HG02943 (cell line): ENCODE measurements at regions not wholly inside any gene's neighbourhood (a gene's known extent, or its start where the extent isn't known, plus 50 kb on each side); places are given as distances from the start of the nearest gene placed in this dataset.

Source experiments
- ATAC-seq: cut with Tn5 transposase; IDR thresholded peaks from one replicate; pipeline ENCODE4 v1.9.1; 2021; ENCODE audit warnings: mild to moderate bottlenecking, low read depth, moderate library complexity; ENCODE audit not compliant: unreplicated experiment

DNA sequence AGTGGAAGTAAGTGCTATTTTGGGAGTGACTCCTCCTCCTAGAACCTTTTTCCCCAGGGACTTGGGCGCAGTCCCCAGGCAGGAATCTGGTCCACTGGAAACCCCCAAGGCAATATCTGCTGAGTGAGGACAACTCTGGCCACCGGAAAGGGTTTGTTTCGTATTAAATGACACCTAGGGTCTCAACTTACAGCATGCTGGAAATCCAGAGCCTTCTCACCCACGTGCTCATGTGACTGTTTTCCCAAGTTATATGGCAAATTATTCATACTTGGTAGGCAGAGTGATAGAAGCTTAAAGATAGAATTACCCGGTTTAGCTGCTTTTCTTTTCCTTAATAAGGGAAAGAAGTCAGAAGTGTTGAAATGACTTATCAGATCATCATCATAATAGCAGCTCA lies 436.9 kb upstream of the SPRED2 start:
- no peak for ATAC-seq

DNA sequence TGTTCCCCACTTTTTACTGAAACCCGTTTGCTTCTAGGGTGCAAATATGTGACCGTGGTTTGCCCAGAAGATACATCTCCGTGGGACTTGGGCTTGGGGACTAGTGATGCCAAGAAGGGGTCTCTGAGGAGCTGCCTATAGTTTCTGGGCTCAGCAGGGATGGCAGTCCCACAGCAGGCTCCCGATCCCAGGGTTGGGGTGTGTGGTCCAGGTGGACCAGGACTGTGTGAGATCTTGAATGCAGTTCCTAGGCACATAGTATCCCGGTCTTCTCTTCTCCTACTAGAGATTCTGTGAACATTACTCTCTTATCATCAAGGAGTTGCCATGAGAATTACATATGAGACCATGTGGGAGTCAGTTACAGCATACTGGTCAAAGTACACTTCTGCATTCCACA lies 435.8 kb upstream of the SPRED2 start:
- ATAC-seq = no peak

DNA sequence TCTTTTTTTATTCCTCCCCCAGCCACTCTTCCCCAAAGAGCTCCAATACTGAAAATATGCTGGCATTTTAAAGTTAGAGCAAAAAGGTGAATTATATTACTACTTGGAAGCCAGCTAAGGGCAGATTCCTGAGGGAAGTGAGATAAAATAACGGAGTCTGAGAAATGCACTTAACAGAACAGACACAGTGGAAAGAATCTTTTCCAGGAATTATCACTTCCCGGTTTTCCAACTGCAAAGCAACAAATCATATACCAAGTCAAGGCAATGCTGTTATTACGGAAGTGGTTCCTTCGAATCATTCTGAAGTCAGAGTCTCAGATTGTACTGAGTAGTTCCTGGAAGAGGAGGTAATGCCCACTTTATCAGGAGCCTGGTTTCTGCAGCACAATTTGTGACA lies 435.0 kb upstream of the SPRED2 start:
- ATAC-seq = no peak

DNA sequence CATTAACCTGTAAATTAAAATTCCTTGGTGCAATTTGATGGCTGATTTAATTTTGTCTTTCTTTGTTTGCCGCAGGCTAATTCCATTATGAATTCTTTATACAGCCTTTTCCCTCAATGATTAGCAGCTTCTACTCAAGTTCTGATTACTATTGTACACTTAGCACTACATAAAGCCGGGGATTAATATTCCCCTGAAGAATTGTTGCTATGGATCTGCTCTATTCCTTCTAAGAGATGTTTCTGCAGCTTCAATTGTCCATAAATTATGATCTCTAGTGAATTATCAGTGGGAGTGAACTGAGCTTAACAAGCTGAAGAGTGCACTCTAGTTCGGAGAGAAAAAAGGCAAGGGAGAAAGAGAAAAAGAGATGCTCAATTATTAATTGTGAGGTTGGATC lies 433.7 kb upstream of the SPRED2 start:
- no peak for ATAC-seq

DNA sequence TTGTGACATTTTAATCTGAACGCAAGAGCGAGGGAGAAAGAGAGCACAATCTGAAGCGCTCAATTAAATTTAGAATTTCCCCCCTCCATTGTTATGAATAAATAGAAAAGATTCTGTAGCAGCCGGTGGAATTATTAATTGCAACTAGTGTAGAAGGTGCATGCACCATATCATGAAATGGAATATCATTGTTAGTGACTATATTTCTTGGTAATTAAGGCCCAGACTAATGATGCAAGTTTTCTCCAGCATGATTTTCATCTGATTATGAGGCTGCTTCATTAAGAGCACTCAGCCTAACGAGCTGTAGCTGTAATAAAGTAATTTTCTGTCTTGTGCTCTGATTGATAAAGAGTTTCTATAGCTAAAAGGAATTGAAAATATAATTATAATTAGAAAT lies 432.2 kb upstream of the SPRED2 start:
- no peak for ATAC-seq

DNA sequence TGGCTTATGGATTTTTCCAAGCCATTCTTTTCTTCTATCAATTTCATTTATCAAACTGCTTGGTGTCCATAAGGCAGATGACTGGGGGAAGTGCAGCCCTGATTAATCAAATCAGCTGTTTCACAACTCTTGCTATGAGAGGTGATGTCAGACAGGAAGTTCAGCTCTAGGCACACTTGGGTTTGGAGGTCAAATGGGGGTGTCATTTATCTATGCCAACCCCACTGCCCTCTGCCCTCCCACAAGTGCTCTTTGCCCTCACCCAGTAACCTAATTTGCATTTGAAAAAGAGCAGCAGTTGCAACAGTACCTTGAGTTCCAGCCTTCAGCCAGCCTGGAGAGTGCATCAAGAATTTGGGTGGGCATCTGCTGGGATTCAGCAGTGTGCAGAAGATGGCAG lies 431.3 kb upstream of the SPRED2 start:
- no peak for ATAC-seq

DNA sequence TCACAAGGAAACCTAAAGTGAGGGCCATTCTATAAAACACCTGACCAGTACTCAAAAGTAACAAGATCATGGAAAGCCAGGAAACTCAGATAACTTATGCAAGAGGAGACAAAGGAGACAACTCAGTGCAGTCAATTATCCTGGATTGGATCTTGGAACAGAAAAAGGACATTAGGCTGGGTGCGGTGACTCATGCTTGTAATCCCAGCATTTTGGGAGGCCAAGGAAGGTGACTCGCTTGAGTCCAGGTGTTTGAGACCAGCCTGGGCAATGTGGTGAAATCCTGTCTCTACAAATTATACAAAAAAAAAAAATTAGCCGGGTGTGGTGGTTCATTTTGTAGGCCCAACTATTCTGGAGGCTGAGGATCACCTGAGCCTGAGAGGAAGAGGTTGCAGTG lies 424.5 kb upstream of the SPRED2 start:
- ATAC-seq = no peak

DNA sequence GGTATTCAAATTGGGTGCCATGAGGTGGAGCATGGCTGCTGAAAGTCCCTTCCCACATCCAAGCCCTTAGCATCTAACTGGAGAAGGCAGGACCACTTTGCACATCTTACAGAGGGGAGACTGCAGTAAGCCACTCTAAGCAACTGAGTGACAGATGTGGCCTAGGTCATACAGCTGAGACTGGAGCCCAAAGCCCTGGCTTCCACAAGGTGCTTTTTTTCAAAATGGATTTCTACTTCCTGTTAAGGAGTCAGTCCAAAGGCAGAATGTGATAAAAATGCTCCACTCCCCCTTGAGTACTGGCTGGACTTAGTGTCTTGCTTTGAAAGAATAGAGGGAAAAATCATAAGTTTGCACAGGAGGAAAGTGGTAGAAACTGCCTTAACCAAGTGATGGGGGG lies 424.0 kb upstream of the SPRED2 start:
- ATAC-seq = no peak

DNA sequence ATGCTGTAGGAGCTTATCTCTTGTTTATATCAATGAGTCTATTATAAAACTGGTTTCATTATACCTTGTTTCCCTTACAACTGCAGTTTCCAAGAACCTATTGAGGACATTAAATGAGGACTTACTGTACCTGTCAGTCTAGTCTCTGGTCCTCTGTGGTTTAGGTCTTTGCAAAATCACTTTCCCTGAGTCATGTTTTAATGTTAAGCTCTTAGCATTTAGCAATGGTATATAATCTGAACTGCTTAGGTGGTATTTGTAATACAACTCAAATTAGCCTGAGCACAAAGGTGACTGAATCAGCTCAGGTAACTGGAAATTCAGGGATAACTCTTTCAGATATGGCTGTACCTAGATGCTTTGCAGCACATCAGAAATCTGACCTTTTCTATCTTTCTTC lies 418.3 kb upstream of the SPRED2 start:
- no peak for ATAC-seq

DNA sequence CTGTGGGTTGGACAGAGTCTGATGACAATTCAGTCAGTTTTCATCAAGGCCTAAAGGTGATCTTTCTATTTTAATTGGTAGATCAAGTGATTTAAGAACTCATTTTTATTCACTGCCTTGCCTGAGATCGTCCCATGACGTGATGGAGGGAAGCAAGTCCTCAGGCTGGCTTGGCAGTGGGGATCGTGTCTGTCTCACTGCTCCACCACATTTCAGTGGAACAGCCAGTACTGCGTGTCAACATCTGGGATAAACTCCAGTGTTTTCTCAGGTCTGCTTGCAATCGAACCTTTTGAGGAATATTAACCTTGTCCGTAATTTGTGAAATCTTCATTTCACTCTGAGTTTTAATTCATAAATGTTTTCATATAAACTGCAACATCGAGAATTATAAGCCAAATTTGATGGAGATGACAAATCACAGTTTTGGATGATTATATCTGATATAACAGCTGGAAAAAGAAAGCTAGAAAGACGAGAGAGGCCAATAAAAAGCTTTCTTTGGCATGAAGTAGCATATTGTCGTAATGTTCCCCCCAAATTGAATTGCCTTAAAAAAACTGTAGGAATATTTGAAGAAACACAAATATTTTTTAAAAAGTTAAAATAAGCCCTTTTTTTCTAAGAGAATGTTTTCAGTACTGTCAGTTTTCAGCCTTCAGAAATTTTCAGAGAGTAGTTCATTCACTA lies 414.7 kb upstream of the SPRED2 start:
- no peak for ATAC-seq

DNA sequence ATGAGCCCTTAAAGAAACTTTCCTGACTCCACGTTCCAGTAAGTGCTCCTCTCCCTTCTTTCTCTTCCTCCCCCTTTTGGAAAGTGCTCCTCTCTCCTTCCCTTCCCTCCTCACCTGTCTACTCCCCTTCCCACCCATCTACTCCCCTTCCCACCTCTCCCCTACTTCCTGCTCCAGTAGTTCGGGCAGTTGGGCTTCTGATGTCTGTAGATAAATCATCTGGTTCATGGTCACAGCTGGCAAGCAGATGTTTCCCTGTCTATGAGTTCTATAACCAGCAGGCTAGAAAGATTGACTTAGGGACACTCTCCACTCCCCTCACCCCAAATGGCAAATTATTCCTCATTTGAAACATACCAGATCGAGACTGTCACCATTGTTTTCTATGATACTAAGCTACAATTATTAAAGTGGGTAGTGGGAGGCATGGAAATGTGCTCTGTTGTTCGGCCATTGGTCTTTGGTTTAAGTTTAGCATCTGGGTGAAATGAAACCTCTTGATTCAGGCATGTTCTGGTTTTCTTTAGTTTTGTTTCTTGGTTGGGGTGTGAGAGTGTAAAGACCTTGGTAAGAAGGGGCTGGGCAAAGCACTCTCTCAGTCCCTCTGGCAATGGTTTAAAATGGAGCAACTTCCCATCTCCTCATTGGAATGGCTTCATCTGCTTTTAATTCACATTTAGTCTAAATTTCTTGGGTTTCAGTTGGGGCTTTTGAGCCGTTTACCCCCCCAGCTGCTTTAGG lies 413.2 kb upstream of the SPRED2 start:
- no peak for ATAC-seq

DNA sequence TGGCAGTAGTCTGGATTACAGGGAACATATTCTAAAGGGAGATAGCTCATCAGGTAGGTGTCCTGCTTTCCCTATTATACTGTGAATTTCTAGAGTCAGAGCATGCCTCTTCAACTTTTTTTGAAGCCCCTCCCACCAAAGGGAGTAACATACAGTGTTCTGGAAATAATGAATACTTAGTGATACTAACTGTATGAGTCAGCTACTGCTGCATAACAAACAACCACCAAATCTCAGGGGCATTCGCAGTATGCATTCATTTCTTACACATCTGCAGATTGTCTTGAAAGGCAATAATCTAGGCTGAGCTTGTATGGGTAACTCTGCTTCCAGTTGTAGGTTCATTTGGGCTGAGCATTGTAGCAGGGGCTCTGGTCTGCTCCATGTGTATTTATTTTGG lies 409.7 kb upstream of the SPRED2 start:
- no peak for ATAC-seq

DNA sequence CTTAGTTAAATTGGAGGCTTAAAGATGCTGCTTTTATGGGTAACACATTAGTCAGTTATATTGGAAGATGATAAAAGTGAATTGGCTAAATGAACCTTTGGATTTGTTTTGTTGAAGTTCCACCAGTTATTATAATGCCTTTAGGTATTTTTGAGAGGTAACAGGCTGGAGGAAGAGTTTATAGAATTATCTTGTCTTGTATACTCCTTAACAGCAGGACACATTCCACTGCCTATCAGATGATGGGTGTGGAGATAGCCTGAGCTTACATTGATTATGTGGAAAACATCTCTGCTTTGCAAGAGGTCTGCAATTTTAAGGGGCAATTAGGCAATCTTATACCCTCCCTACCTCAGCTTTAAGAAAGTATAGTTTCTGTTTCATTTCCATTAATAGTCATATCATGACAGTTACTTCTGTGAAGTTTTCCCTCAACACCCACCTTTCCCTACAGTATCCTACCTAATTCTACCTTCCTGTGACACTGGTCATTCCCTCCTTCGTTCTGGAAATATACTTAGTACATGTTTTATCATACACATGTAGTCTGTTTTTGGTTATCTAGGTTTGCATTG lies 403.7 kb upstream of the SPRED2 start:
- ATAC-seq = no peak

DNA sequence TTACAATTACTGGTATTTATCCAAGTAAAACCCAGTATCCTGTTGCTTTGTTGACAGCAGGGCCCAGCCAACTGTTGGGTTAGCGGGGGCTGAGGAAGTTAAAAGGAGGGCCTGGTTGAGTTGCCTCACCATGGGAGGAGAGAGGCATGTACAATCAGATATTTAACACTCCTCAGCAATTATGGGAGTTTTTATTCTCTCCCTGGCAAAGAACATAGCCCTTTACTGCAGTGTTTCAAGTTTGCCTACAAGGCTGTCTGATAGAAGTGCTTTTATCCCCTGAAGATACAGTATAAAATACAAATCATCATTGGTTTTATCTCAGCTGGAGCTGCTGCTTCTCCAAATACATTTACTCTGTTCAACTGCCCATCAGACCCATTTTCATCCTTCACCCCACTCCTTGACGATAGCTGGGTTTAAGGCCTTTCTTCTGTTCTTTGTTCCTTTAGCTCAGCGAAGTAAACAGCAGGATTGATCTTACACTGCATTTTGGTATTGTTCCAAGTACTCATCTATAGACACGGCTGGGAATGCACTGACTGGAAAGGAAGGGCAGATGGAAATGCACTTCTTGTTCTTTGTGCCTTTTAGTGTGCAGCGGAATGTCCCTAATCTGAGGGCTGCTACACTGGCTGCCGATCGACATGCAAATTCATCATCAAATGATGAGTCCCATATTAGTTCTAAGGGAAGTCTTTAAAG lies 402.5 kb upstream of the SPRED2 start:
- no peak for ATAC-seq

DNA sequence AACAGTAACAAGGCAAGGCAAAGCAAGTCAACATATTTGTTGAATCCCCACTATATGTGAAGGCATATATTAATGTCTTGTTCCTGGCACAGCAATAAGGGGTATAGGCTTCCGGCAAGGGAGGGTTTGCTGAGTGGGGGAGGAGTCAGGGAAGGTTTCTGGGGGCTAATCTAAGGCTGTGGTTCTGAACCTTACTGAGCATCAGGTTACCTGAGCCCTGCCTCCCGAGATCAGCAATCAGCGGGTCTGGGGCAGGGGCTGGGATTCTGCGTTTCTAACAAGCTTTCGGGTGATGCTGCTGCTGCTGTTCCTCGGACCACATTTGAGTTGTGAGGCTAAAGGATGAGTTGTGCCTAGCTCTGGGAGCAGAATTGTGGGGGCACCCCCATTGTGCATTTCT lies 401.7 kb upstream of the SPRED2 start:
- ATAC-seq = no peak

DNA sequence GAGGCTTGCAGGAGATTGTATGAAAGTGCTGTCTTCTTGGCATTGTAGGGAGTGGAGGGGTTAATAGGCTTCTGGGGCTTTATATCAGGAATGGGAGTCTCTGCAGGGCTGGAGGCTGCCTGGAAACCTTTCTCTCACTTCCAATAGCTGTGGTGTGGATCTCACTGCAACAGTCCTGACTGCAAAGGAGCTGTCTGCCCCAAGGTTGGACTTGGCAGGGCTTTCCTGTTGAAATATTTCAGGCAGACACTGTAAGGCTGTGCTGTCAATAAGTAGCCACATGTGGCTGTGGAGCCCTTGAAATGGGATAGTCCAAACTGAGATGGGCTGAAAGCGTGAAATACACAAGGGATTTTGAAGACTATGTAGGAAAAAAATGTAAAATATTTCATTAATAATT lies 399.1 kb upstream of the SPRED2 start:
- ATAC-seq = no peak

DNA sequence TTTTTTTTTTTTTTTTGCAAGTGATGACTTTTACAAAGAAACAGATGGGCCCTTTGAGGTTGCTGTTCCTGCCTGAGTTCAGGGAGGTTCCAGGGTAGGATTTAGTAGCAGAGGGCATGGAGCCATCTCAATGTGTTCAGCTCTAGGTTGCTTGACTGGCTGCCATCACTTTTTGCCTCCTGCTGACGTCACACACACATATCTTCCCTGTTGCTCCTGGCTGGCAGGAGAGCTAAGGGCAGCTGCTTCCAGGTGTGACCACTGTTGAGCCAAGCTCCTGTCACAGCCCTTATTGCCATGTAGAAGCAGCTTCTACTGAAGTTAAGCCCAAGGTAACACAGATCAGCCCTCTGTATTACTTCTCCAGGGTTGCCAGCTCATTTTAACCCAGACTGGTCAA lies 394.2 kb upstream of the SPRED2 start:
- ATAC-seq = no peak

DNA sequence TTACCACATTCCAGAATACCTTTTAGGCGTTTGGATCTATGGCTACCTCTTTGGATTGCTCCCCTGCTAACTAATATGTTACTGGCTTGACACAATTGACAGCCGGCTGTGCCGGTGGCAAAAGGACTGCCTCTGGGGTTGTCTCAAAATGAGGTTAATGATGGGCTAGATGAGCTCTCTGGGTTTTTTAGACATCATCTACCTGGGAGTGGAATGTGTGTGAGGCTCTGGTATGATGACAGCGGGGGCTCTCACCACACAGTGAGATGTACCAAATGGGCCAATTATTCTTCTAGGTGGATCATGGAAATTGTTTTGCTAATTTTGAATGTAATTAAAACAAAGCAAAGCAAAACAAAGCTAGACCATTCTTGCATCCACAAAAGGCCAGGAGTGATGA lies 391.1 kb upstream of the SPRED2 start:
- no peak for ATAC-seq

DNA sequence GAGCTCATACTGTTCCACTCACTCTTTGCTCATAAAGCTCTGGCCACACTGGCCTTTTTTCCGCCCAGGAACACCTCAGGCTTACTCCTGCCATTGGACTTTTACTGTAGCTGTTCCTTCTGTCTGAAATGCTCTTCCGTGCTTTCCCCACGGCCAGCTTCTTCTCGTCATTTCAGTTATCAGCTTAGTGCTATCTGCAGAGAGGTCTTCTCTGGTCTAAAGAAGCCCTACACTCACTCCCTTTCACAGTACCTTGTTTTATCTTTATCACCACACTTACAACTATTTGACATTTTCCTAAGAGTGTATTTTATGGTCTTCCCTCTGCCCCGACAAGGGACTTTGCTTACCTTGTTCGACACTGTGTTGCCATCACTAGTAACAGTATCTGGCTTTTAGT lies 388.1 kb upstream of the SPRED2 start:
- no peak for ATAC-seq

DNA sequence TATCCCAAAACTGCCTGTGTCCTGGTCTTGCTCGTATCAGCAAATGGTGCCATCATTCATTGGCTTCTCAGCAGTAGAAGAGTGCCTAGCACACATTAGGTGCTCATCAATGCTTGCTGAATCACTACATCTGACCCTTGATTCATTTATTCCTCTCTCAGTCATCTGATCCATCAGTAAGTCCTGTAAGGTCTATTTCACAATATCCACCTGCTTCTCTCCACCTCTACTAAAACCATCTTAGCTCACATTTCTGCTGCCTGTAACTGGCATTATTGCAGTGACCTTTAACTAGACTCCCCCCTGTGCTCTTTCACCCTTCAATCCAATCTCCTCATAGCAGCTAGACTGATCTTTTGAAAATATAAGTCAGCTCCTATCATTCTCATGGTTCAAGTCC lies 387.6 kb upstream of the SPRED2 start:
- no peak for ATAC-seq

DNA sequence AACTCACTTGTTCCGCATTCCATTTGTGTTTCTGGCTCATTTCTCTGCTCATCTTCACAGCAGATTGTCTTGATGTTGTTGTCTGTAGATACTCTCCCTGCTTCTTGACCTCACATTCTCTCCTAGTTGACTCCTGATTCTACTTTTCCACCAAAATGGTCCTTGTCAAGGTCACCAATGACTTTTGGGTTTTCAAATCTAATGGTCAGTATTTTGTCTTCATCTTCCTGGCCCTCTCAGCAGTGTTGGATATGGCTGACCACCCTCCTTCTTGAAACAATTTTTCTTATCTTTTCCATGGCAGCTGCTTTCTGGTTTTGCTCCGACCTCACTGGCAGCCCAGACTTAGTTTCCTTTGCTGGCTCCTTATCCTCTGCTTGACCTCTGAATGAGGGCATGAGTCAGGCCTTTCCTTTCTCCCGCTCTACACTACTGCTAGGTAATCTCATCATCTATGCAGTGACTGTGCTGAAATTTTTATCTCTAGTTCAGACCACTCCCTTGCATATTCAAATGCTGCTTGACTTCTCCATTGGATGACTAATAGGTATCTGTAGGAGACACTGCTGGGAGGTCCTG lies 386.6 kb upstream of the SPRED2 start:
- no peak for ATAC-seq
